Activated naive CD8-positive, alpha-beta T cell treated with anti-CD3 and anti-CD28 coated beads, Interleukin-2, amount 10 ng/mL, durations not matched to agents 7 days and 5 days (primary cell): ENCODE measurements at regions not wholly inside any gene's neighbourhood (a gene's known extent, or its start where the extent isn't known, plus 50 kb on each side); places are given as distances from the start of the nearest gene placed in this dataset.

Experiments used
- ATAC-seq: fragments of 150-1000 bp; cut with Tn5 transposase; one replicate; pipeline ENCODE4 v1.10.0; 2021; ENCODE audit warnings: low read depth, moderate library complexity
- POLR2A ChIA-PET: fragments of 350-600 bp; sonication (Branson Sonifier 250); formaldehyde crosslinking; loops from one replicate; lab custom pipeline; 2021; ENCODE audit warnings: antibody characterized with exemption; lab: Charles Lee
- DNase-seq: peaks from one replicate; pipeline ENCODE4 v3.0.0; 2021
- H3K27ac Mint-ChIP-seq: one replicate; pipeline ENCODE4 v1.8.0; 2022; ENCODE audit warnings: mild to moderate bottlenecking, mixed read lengths
- H3K27me3 Mint-ChIP-seq: one replicate; pipeline ENCODE4 v1.8.0; 2022; ENCODE audit warnings: mild to moderate bottlenecking, moderate library complexity, mixed read lengths
- H3K36me3 Mint-ChIP-seq: one replicate; pipeline ENCODE4 v1.8.0; 2021; ENCODE audit warnings: mild to moderate bottlenecking, mixed read lengths
- H3K4me1 Mint-ChIP-seq: one replicate; pipeline ENCODE4 v1.8.0; 2021; ENCODE audit warnings: mixed read lengths
- H3K4me3 Mint-ChIP-seq: one replicate; pipeline ENCODE4 v1.8.0; 2022; ENCODE audit warnings: mild to moderate bottlenecking, moderate library complexity, mixed read lengths
- H3K9me3 Mint-ChIP-seq: one replicate; pipeline ENCODE4 v1.8.0; 2021; ENCODE audit warnings: mixed read lengths

GRCh38 chr15:35596285-35596684 lies 50.3 kb upstream of the DPH6 start:
- Mint-ChIP-seq H3K4me3 (no peak overlapping the region), H3K27ac (no peak overlapping the region), H3K27me3 (no peaks in the 10 kb centered on the region), H3K36me3 (no peaks in the 10 kb centered on the region), H3K4me1 (no peaks in the 10 kb centered on the region), H3K9me3 (peaks cover 1% of the 10 kb centered on the region)
- no peak for ATAC-seq
- DNase-seq: no peak
- POLR2A ChIA-PET: no interaction called here

GRCh38 chr15:35602836-35603235 lies 56.9 kb upstream of the DPH6 start:
- POLR2A ChIA-PET: no interaction called here
- Mint-ChIP-seq H3K9me3 (no peaks in the 10 kb centered on the region), H3K27ac (no peak overlapping the region)

GRCh38 chr15:35603301-35603700 lies 57.3 kb upstream of the DPH6 start:
- POLR2A ChIA-PET: no interaction called here
- H3K4me1 Mint-ChIP-seq: no peaks in the 10 kb centered on the region
- ATAC-seq (no peak), DNase-seq (no peak)
- no peak overlapping the region for H3K4me3 Mint-ChIP-seq
- H3K36me3 Mint-ChIP-seq: no peaks in the 10 kb centered on the region
- no peak overlapping the region for H3K27ac Mint-ChIP-seq
- H3K27me3 Mint-ChIP-seq: no peaks in the 10 kb centered on the region
- no peaks in the 10 kb centered on the region for H3K9me3 Mint-ChIP-seq

More at GRCh38 chr15:35602836-35603235, 56.9 kb upstream of the DPH6 start:
- Mint-ChIP-seq H3K4me3 (no peak overlapping the region), H3K27me3 (no peaks in the 10 kb centered on the region), H3K4me1 (no peaks in the 10 kb centered on the region), H3K36me3 (no peaks in the 10 kb centered on the region)
- DNase-seq (no peak), ATAC-seq (no peak)

- no peaks in the 10 kb centered on the region for H3K4me1 Mint-ChIP-seq
- POLR2A ChIA-PET: no interaction called here
- ATAC-seq (no peak), DNase-seq (no peak)
- no peaks in the 10 kb centered on the region for H3K36me3 Mint-ChIP-seq
- H3K4me3 Mint-ChIP-seq: no peak overlapping the region
- H3K27me3 Mint-ChIP-seq: no peaks in the 10 kb centered on the region
- H3K27ac Mint-ChIP-seq: no peak overlapping the region
- no peaks in the 10 kb centered on the region for H3K9me3 Mint-ChIP-seq
Observed at GRCh38 chr15:35603856-35604255, 57.9 kb upstream of the DPH6 start.

GRCh38 chr15:35605764-35606449 lies 59.9 kb upstream of the DPH6 start:
- no peaks in the 10 kb centered on the region for H3K36me3 Mint-ChIP-seq
- H3K27me3 Mint-ChIP-seq: no peaks in the 10 kb centered on the region
- H3K4me3 Mint-ChIP-seq: no peak overlapping the region
- POLR2A ChIA-PET: interaction anchor here (0.6 kb wide), 1 partner anchor 35 kb away, joined by 3 read pairs; no protein-coding TSS in a partner anchor
- DNase-seq: no peak
- H3K4me1 Mint-ChIP-seq: no peaks in the 10 kb centered on the region
- H3K9me3 Mint-ChIP-seq: no peaks in the 10 kb centered on the region
- no peak for ATAC-seq
- H3K27ac Mint-ChIP-seq: no peak overlapping the region

- no peak overlapping the region for H3K4me3 Mint-ChIP-seq
- H3K27me3 Mint-ChIP-seq: no peaks in the 10 kb centered on the region
- no peak overlapping the region for H3K27ac Mint-ChIP-seq
- DNase-seq (no peak), ATAC-seq (no peak)
- no peaks in the 10 kb centered on the region for H3K4me1 Mint-ChIP-seq
- H3K9me3 Mint-ChIP-seq: no peaks in the 10 kb centered on the region
- H3K36me3 Mint-ChIP-seq: no peaks in the 10 kb centered on the region
- POLR2A ChIA-PET: no interaction called here
Observed at GRCh38 chr15:35606450-35606779, 60.5 kb upstream of the DPH6 start.

- POLR2A ChIA-PET: no interaction called here
- no peak overlapping the region for H3K4me3 Mint-ChIP-seq
- H3K36me3 Mint-ChIP-seq: no peaks in the 10 kb centered on the region
- H3K4me1 Mint-ChIP-seq: no peaks in the 10 kb centered on the region
- ATAC-seq (no peak), DNase-seq (no peak)
- peaks cover 2% of the 10 kb centered on the region for H3K27me3 Mint-ChIP-seq
- H3K9me3 Mint-ChIP-seq: peaks cover 2% of the 10 kb centered on the region
- no peak overlapping the region for H3K27ac Mint-ChIP-seq
Observed at GRCh38 chr15:35616498-35617271, 70.7 kb upstream of the DPH6 start.

GRCh38 chr15:35618260-35619188 lies 72.6 kb upstream of the DPH6 start:
- DNase-seq (no peak), ATAC-seq (no peak)
- Mint-ChIP-seq H3K27ac (no peak overlapping the region), H3K27me3 (peaks cover 2% of the 10 kb centered on the region), H3K36me3 (no peaks in the 10 kb centered on the region), H3K4me3 (no peak overlapping the region), H3K4me1 (no peaks in the 10 kb centered on the region), H3K9me3 (peaks cover 2% of the 10 kb centered on the region)
- POLR2A ChIA-PET: no interaction called here

GRCh38 chr15:35622641-35623340 lies 76.8 kb upstream of the DPH6 start:
- Mint-ChIP-seq H3K27me3 (peaks cover 2% of the 10 kb centered on the region), H3K36me3 (no peaks in the 10 kb centered on the region), H3K4me3 (no peak overlapping the region), H3K4me1 (no peaks in the 10 kb centered on the region), H3K27ac (no peak overlapping the region), H3K9me3 (peaks cover 2% of the 10 kb centered on the region)
- DNase-seq (no peak), ATAC-seq (no peak)
- POLR2A ChIA-PET: no interaction called here

- ATAC-seq: no peak
- Mint-ChIP-seq H3K36me3 (no peaks in the 10 kb centered on the region), H3K4me1 (no peaks in the 10 kb centered on the region), H3K27me3 (peaks cover 3% of the 10 kb centered on the region), H3K27ac (no peak overlapping the region), H3K9me3 (peaks cover 2% of the 10 kb centered on the region), H3K4me3 (no peak overlapping the region)
- POLR2A ChIA-PET: no interaction called here
- no peak for DNase-seq
Observed at GRCh38 chr15:35624881-35625280, 78.9 kb upstream of the DPH6 start.

- POLR2A ChIA-PET: no interaction called here
- no peaks in the 10 kb centered on the region for H3K4me1 Mint-ChIP-seq
- ATAC-seq (no peak), DNase-seq (no peak)
- no peak overlapping the region for H3K27ac Mint-ChIP-seq
- H3K9me3 Mint-ChIP-seq: no peaks in the 10 kb centered on the region
- H3K36me3 Mint-ChIP-seq: no peaks in the 10 kb centered on the region
- H3K4me3 Mint-ChIP-seq: no peak overlapping the region
- H3K27me3 Mint-ChIP-seq: peaks cover 4% of the 10 kb centered on the region
Observed at GRCh38 chr15:35626571-35627318, 80.8 kb upstream of the DPH6 start.

- Mint-ChIP-seq H3K9me3 (no peaks in the 10 kb centered on the region), H3K4me3 (no peak overlapping the region), H3K36me3 (no peaks in the 10 kb centered on the region), H3K4me1 (no peaks in the 10 kb centered on the region), H3K27ac (no peak overlapping the region), H3K27me3 (peaks cover 4% of the 10 kb centered on the region)
- DNase-seq (no peak), ATAC-seq (no peak)
- POLR2A ChIA-PET: no interaction called here
Observed at GRCh38 chr15:35627696-35628095, 81.7 kb upstream of the DPH6 start.
